ENCODE measurements at regions not wholly inside any gene's neighbourhood (a gene's known extent, or its start where the extent isn't known, plus 50 kb on each side); places are given as distances from the start of the nearest gene placed in this dataset.
A peak's percentile ranks its signal among the peaks of the same experiment; 100 is the strongest.
"Not testable (repeated sequence)": the region's sequence is repeated elsewhere in the genome, so short reads cannot be mapped to it uniquely, and the experiment has no call there.

GRCh38 chr1:29805896-29806160 lies 569.5 kb downstream of the PTPRU start:
- no peak for DNase-seq (ENCODE audit: low read depth)

- DNase-seq (ENCODE audit: low read depth): no peak
Observed at GRCh38 chr1:29805122-29805895, 569.0 kb downstream of the PTPRU start.

- no peak for DNase-seq (ENCODE audit: low read depth)
Observed at GRCh38 chr1:29804181-29804899, 568.0 kb downstream of the PTPRU start.

GRCh38 chr1:29803486-29803885 lies 567.2 kb downstream of the PTPRU start:
- no peak for DNase-seq (ENCODE audit: low read depth)

GRCh38 chr1:29802181-29803068 lies 566.1 kb downstream of the PTPRU start:
- no peak for DNase-seq (ENCODE audit: low read depth)

- DNase-seq (ENCODE audit: low read depth): no peak
Observed at GRCh38 chr1:29801561-29801973, 565.2 kb downstream of the PTPRU start.

GRCh38 chr1:29801003-29801402 lies 564.7 kb downstream of the PTPRU start:
- DNase-seq (ENCODE audit: low read depth): no peak

- DNase-seq (ENCODE audit: low read depth): no peak
Observed at GRCh38 chr1:29800522-29800956, 564.2 kb downstream of the PTPRU start.

GRCh38 chr1:29800120-29800519 lies 563.8 kb downstream of the PTPRU start:
- no peak for DNase-seq (ENCODE audit: low read depth)

GRCh38 chr1:29798699-29799566 lies 562.6 kb downstream of the PTPRU start:
- no peak for DNase-seq (ENCODE audit: low read depth)

GRCh38 chr1:29797125-29797524 lies 560.8 kb downstream of the PTPRU start:
- DNase-seq (ENCODE audit: low read depth): not testable (repeated sequence)

- DNase-seq (ENCODE audit: low read depth): not testable (repeated sequence)
Observed at GRCh38 chr1:29795965-29796364, 559.6 kb downstream of the PTPRU start.

GRCh38 chr1:29793653-29794348 lies 557.5 kb downstream of the PTPRU start:
- no peak for DNase-seq (ENCODE audit: low read depth)

- DNase-seq (ENCODE audit: low read depth): peak; percentile 79
Observed at GRCh38 chr1:29793101-29793546, 556.8 kb downstream of the PTPRU start.

- DNase-seq (ENCODE audit: low read depth): no peak
Observed at GRCh38 chr1:29789910-29790247, 553.6 kb downstream of the PTPRU start.

GRCh38 chr1:29789221-29789909 lies 553.0 kb downstream of the PTPRU start:
- DNase-seq (ENCODE audit: low read depth): peak; percentile 17

- peak; percentile 19 for DNase-seq (ENCODE audit: low read depth)
Observed at GRCh38 chr1:29786791-29787732, 550.7 kb downstream of the PTPRU start.

- no peak for DNase-seq (ENCODE audit: low read depth)
Observed at GRCh38 chr1:29786195-29786594, 549.9 kb downstream of the PTPRU start.

GRCh38 chr1:29785554-29785953 lies 549.2 kb downstream of the PTPRU start:
- DNase-seq (ENCODE audit: low read depth): no peak
